B cell (primary cell): ENCODE measurements at regions not wholly inside any gene's neighbourhood (a gene's known extent, or its start where the extent isn't known, plus 50 kb on each side); places are given as distances from the start of the nearest gene placed in this dataset.

ENCODE experiments used
- EZH2 ChIP-seq: IDR thresholded peaks from 2 replicates; pipeline ENCODE4 v1.6.1; 2012; ENCODE audit warnings: borderline replicate concordance, low read depth, mild to moderate bottlenecking, moderate library complexity, low read length; ENCODE audit not compliant: insufficient read depth, poor library complexity, severe bottlenecking
- TF ChIP-seq, protein P1 (sequence below): fragments of 200-600 bp; IDR thresholded peaks from one replicate; pipeline ENCODE4 v1.8.0; 2022; ENCODE audit warnings: antibody characterized with exemption, mild to moderate bottlenecking

DNA sequence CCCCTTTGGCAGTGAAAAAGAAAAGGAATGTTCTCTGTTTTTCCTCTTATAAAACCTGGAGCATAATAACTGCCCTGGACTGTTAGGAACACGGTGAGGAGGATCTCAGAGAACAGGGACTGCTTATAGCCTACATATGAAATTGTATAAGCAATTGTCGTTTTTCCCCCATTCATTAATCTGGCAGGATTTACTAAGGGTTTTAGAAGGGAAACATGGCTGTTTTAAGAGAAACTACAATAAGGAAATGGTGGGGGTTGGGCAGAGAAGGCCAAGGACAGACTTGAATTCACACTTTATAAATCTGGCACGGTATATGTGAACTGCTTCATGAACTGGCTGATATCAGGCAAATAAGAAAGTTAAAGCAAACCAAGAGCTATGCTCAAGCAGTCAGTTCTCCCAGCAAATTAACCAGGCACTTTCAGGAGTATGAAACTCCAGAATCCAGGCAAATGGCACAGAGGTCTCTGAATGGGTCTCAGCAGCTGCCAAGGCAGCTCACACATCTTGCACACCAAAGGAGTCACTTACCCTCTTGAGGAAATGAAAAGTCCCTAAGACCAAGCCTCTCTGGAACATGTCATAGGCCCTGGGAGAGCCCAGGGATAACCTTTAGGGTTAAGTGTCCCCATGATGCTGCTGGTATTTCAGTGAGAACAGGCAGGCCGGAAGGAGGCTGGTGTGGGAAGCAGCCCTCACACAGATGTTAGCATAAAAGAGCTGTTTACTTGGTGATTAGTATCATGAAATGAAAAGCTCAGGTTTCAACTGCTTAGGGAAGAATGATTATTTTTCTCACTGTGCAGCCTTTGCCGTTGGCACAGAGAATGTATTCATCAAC lies 260.5 kb upstream of the MARCKS start:
- TF ChIP-seq, protein P1, sequence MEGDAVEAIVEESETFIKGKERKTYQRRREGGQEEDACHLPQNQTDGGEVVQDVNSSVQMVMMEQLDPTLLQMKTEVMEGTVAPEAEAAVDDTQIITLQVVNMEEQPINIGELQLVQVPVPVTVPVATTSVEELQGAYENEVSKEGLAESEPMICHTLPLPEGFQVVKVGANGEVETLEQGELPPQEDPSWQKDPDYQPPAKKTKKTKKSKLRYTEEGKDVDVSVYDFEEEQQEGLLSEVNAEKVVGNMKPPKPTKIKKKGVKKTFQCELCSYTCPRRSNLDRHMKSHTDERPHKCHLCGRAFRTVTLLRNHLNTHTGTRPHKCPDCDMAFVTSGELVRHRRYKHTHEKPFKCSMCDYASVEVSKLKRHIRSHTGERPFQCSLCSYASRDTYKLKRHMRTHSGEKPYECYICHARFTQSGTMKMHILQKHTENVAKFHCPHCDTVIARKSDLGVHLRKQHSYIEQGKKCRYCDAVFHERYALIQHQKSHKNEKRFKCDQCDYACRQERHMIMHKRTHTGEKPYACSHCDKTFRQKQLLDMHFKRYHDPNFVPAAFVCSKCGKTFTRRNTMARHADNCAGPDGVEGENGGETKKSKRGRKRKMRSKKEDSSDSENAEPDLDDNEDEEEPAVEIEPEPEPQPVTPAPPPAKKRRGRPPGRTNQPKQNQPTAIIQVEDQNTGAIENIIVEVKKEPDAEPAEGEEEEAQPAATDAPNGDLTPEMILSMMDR, result no peak
- TF ChIP-seq EZH2, result no peak
